ENCODE measurements at regions not wholly inside any gene's neighbourhood (a gene's known extent, or its start where the extent isn't known, plus 50 kb on each side); places are given as distances from the start of the nearest gene placed in this dataset.

GRCh38 chr1:234554218-234554697, 55.7 kb downstream of the IRF2BP2 start:
- no peaks in the 10 kb centered on the region for H3K9me2 ChIP-seq (ENCODE audit: insufficient read depth)
- no peaks in the 10 kb centered on the region for H3K36me3 ChIP-seq (ENCODE audit: control insufficient read depth in 1 of 2, insufficient read depth in 2 of 2, low read length in 2 of 2)
- no TSS peak for BruUV-seq (replicated peaks)
- TF ChIP-seq ZBTB33 (IDR thresholded peaks at IDR 0.05; ENCODE audit: extremely low read depth, insufficient replicate concordance, low read length) = no peak
- no peak for TF ChIP-seq MAX (IDR thresholded peaks at IDR 0.05)
- TF ChIP-seq EZH2phosphoT487 (IDR thresholded peaks at IDR 0.05; ENCODE audit: borderline replicate concordance) = no peak
- TF ChIP-seq ZNF274 (IDR thresholded peaks at IDR 0.05; ENCODE audit: low read depth, low read length) = no peak
- TF ChIP-seq JUND (IDR thresholded peaks at IDR 0.05) = no peak
- TF ChIP-seq RAD21 (IDR thresholded peaks at IDR 0.05; ENCODE audit: low read depth) = no peak
- no peak for TF ChIP-seq ELF1 (IDR thresholded peaks at IDR 0.05; ENCODE audit: borderline replicate concordance, low read depth)
- TF ChIP-seq FOSL1 (IDR thresholded peaks at IDR 0.05; ENCODE audit: low read depth) = no peak
- no peak for TF ChIP-seq EZH2 (IDR thresholded peaks at IDR 0.05)
- TF ChIP-seq SRF (IDR thresholded peaks at IDR 0.05; ENCODE audit: low read depth) = no peak
- no peak for TF ChIP-seq REST (IDR thresholded peaks at IDR 0.05; ENCODE audit: low read depth)
- TF ChIP-seq POLR2AphosphoS5 (IDR thresholded peaks at IDR 0.05; ENCODE audit: low read depth, low read length) = no peak
- TF ChIP-seq SIN3A (IDR thresholded peaks at IDR 0.05; ENCODE audit: low read depth) = no peak
- TF ChIP-seq POLR2A (IDR thresholded peaks at IDR 0.05; ENCODE audit: borderline replicate concordance, extremely low read depth, insufficient read depth, insufficient read length) = no peak
- ChIA-PET CTCF (no interaction called here), RAD21 (ENCODE audit: low non-redundant PET in 1 of 2, low total read pairs in 2 of 2, uncharacterized antibody in 2 of 2, unreplicated experiment in 2 of 2) (no interaction called here), POLR2A (no interaction called here)
- H3K27me3 ChIP-seq (ENCODE audit: insufficient read depth, low read length) = no peaks in the 10 kb centered on the region
- no peaks in the 10 kb centered on the region for H3K9me3 ChIP-seq (ENCODE audit: control insufficient read depth in 1 of 2, insufficient read depth in 1 of 2, low read depth in 1 of 2, low read length in 2 of 2)
- intact Hi-C loops (cut with micrococcal nuclease) = no loop called here
- H3K4me3 ChIP-seq (replicated peaks in 1 of 2; ENCODE audit: low read depth in 1 of 2, low read length in 2 of 2) = no peak overlapping the region
- no peak overlapping the region for H3K9ac ChIP-seq (ENCODE audit: low read length)
- no peaks in the 10 kb centered on the region for H3K4me1 ChIP-seq (ENCODE audit: control insufficient read depth in 1 of 2, insufficient read depth in 2 of 2, low read length in 2 of 2)
- no peaks in the 10 kb centered on the region for H4K20me1 ChIP-seq (ENCODE audit: insufficient read depth)
- H3K27ac ChIP-seq (ENCODE audit: low read depth, low read length) = no peak overlapping the region
- DNase-seq (ENCODE audit: low read depth, low spot score) (no peak), ATAC-seq (no peak)
- no peak overlapping the region for H2AFZ ChIP-seq (ENCODE audit: low read depth, low read length, poor library complexity, severe bottlenecking)
- no peaks in the 10 kb centered on the region for H3K79me2 ChIP-seq (ENCODE audit: insufficient read depth, low read length)
- no peak overlapping the region for H3K4me2 ChIP-seq (ENCODE audit: low read length)
